ENCODE measurements at regions not wholly inside any gene's neighbourhood (a gene's known extent, or its start where the extent isn't known, plus 50 kb on each side); places are given as distances from the start of the nearest gene placed in this dataset.

GRCh38 chr3:74122281-74122680, 492.2 kb downstream of the CNTN3 start:
- Histone ChIP-seq H3K27me3 (ENCODE audit: control insufficient read depth in 2 of 2, insufficient read depth in 2 of 2, low read length in 2 of 2) (no peaks in the 10 kb centered on the region), H3K9me3 (replicated peaks in 1 of 2; ENCODE audit: control insufficient read depth in 1 of 2, insufficient read depth in 1 of 2, low read length in 2 of 2) (peaks cover 0 to 5% of the 10 kb centered on the region in 2 donors), H3K9ac (ENCODE audit: insufficient read depth, low read length, poor library complexity, severe bottlenecking) (no peak overlapping the region), H3K4me2 (replicated peaks; ENCODE audit: extremely low read depth, low read length, poor library complexity, severe bottlenecking) (no peak overlapping the region), H3K4me1 (ENCODE audit: control insufficient read depth in 1 of 2, insufficient read depth in 2 of 2, low read length in 2 of 2) (no peaks in the 10 kb centered on the region), H3K36me3 (replicated peaks in 1 of 2; ENCODE audit: control insufficient read depth in 1 of 2, insufficient read depth in 2 of 2, low read length in 2 of 2) (no peaks in the 10 kb centered on the region), H2AFZ (ENCODE audit: insufficient read depth, low read depth, low read length, poor library complexity, severe bottlenecking) (no peak overlapping the region), H3K27ac (ENCODE audit: low read depth in 1 of 2, low read length in 2 of 2) (no peak overlapping the region), H3K79me2 (ENCODE audit: insufficient read depth, low read length) (no peaks in the 10 kb centered on the region), H3K4me3 (replicated peaks in 1 of 3; ENCODE audit: low read depth in 2 of 3, low read length in 3 of 3) (no peak overlapping the region), H4K20me1 (ENCODE audit: insufficient read depth, low read length) (no peaks in the 10 kb centered on the region)
- H3K4me3 Mint-ChIP-seq, result no peak overlapping the region
- H3K4me1 Mint-ChIP-seq, result no peaks in the 10 kb centered on the region
- peaks cover 0 to 2% (median 0%) of the 10 kb centered on the region in 3 donors for H3K27me3 Mint-ChIP-seq (ENCODE audit: low read depth in 3 of 3)
- no CpG with 5 or more reads among the region's 3 CpGs for WGBS (ENCODE audit: insufficient coverage)
- intact Hi-C loops (cut with micrococcal nuclease), result no loop called here
- TF ChIP-seq CTCF (IDR thresholded peaks at IDR 0.05), result no peak
- H3K27ac Mint-ChIP-seq, result no peak overlapping the region
- H3K36me3 Mint-ChIP-seq, result no peaks in the 10 kb centered on the region
- no peak for DNase-seq
- H3K9me3 Mint-ChIP-seq, result peaks cover 0 to 19% (median 2%) of the 10 kb centered on the region in 7 donors

DNA sequence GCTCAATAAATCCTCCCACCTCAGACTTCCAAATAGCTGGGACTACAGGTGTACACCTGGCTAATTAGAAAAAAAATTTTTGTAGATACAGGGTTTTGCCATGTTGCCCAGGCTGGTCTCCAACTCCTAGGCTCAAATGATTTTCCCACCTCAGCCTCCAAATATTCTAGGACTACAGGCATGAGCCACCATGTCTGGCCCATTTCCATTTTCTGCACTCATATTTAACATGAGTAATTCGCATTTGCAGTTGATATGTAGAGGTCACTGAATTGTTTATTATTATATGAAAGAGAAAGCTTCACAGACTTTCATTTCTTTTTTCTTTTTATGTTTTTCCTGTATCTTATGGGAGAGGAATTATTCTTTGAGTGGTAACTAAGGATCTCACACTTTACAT, 492.7 kb downstream of the CNTN3 start:
- no peak overlapping the region for H3K4me3 Mint-ChIP-seq
- no peaks in the 10 kb centered on the region for H3K36me3 Mint-ChIP-seq
- Histone ChIP-seq H3K36me3 (replicated peaks in 1 of 2; ENCODE audit: control insufficient read depth in 1 of 2, insufficient read depth in 2 of 2, low read length in 2 of 2) (no peaks in the 10 kb centered on the region), H3K4me2 (replicated peaks; ENCODE audit: extremely low read depth, low read length, poor library complexity, severe bottlenecking) (no peak overlapping the region), H3K27me3 (ENCODE audit: control insufficient read depth in 2 of 2, insufficient read depth in 2 of 2, low read length in 2 of 2) (no peaks in the 10 kb centered on the region), H2AFZ (ENCODE audit: insufficient read depth, low read depth, low read length, poor library complexity, severe bottlenecking) (no peak overlapping the region), H3K27ac (ENCODE audit: low read depth in 1 of 2, low read length in 2 of 2) (no peak overlapping the region), H3K4me1 (ENCODE audit: control insufficient read depth in 1 of 2, insufficient read depth in 2 of 2, low read length in 2 of 2) (no peaks in the 10 kb centered on the region), H3K9ac (ENCODE audit: insufficient read depth, low read length, poor library complexity, severe bottlenecking) (no peak overlapping the region), H3K9me3 (replicated peaks in 1 of 2; ENCODE audit: control insufficient read depth in 1 of 2, insufficient read depth in 1 of 2, low read length in 2 of 2) (peaks cover 0 to 5% of the 10 kb centered on the region in 2 donors), H3K4me3 (replicated peaks in 1 of 3; ENCODE audit: low read depth in 2 of 3, low read length in 3 of 3) (no peak overlapping the region), H3K79me2 (ENCODE audit: insufficient read depth, low read length) (no peaks in the 10 kb centered on the region), H4K20me1 (ENCODE audit: insufficient read depth, low read length) (no peaks in the 10 kb centered on the region)
- H3K27ac Mint-ChIP-seq, result no peak overlapping the region
- intact Hi-C loops (cut with micrococcal nuclease), result no loop called here
- peaks cover 0 to 2% (median 0%) of the 10 kb centered on the region in 3 donors for H3K27me3 Mint-ChIP-seq (ENCODE audit: low read depth in 3 of 3)
- no peak for DNase-seq
- H3K4me1 Mint-ChIP-seq, result no peaks in the 10 kb centered on the region
- no CpG with 5 or more reads among the region's 1 CpG for WGBS (ENCODE audit: insufficient coverage)
- peaks cover 0 to 19% (median 2%) of the 10 kb centered on the region in 7 donors for H3K9me3 Mint-ChIP-seq
- no peak for TF ChIP-seq CTCF (IDR thresholded peaks at IDR 0.05)

All from CD14-positive monocyte (primary cell).